ENCODE measurements at regions not wholly inside any gene's neighbourhood (a gene's known extent, or its start where the extent isn't known, plus 50 kb on each side); places are given as distances from the start of the nearest gene placed in this dataset.
A peak's percentile ranks its signal among the peaks of the same experiment; 100 is the strongest.
"Not testable (repeated sequence)": the region's sequence is repeated elsewhere in the genome, so short reads cannot be mapped to it uniquely, and the experiment has no call there.

DNA sequence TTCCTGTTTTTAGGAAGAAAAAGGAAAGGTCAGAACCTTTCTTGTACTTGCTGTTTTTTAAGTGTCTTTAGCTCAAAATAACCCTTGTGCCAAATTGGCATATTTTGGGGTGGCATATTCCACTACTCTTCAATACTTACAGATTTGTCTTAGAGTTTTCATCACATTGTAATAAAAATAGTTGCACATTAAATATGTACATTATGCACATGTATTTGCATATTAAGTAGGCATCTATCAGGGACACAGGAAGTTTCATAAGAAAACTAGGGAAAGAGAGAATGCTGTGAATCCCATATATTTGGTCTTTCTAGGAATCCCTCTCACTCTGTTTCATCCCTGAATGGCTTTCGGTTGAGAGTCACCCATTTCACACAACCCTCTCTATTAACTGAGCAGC is 139.6 kb downstream of the LARP7 start:
- DNase-seq = no peak

DNA sequence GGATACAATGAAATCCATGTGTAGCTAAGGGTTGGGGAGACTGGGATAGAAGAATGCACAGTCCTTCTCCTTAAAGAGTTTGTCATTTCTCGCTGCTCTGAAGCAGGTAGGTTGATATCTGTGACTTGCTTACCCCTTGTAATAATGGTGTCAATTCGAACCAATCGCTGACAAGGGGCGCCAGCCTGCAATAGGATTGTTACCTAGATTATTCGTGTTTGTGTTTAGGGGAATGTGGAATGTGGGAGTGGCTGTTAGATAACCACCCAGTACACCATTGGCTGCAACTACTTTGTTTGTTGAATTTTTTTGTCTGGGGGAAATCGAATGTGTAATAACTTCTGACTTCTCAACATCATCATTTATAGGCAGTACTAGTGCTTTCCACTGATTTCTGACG is 141.6 kb downstream of the LARP7 start:
- no peak for DNase-seq

DNA sequence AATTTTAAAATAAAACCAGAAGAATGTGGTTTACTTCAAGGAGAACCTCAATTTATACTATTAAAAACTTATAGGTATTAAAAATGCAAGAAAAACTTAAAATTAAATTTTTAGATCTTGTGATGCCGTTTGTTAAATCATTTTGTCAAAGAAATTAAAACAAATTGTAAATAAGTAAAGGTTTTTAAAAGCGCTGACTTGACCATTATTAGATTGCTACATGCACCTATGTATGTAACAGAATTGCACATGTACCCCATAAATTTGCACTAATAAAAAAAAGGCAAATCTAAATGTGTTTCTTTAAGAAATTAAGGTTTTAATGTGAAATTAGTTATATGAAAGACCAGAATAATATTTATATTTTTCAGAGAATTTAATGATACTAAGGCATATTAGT is 156.1 kb downstream of the LARP7 start:
- DNase-seq = no peak

DNA sequence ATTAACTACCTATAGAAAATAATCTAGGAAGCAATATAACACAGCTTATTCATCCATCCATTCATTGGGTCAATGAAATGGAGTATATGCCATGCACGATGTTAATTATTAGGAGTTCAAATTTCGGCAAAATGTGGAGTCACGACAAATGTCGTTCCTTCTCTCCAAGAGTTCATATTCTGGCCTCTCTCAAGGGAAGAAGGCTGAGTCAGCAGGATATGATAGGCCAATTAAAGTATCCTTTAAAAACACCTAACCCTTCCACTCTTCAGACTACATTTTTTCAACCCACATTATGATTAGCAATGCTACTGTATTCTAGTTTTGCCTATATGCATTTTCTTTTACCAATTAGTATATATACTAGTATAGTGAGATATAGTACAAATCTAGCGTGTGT is 163.1 kb downstream of the LARP7 start:
- DNase-seq = no peak

DNA sequence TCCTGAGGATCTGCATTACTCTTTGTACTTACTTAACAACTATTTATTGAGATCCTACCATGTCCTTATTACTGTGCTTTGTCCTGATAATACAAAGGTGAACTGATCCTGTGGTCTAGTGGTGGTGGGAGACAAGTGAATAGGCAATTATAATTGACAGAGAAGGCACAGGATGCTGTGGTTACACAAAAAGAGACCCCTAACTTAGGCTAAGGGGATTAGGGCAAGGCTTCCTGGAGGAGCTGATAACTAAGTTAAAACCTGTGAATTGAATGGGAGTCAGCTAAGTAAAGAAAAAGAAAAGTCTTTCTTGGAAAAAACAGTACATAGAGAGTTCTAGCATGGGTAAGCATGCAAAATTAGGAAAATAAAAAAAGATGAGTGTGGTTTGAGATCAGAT is 164.4 kb downstream of the LARP7 start:
- no peak for DNase-seq

DNA sequence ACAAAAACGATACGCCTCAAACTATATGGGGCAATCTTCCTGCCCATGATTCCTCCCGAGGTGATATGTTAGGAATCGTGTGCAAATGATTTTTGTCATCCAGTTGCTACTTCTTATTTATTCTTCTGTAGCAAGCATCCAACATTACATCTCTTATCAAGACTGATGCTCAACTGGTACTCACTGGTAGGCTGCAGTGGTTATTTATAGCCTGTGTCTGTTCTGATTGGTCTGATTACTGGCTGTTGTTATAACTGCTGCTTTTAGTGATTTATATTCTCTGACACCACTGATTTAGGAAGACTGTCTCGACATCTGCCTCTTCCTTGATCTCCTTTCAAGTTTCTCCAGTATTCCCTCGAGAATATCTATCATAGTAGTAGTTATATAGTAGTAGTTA is 165.8 kb downstream of the LARP7 start:
- DNase-seq = no peak

DNA sequence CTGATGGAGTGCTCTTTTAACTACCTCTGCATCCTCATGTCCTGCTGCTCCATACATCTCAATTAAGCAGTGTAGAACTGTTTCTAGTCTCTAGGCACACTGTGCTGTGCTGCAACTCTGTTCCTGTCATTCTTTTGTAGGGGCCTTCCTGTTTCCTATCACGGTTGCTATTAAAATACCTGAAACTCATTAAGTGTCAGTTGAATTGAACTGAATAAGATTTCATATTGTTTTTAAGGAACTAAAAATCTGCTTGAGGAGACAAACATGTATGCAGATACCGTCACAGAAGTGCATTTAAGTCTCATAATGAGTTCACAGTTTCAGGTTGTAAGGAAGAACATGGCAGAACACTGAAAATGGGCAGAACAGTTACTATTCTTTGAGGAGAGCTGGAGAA is 170.1 kb downstream of the LARP7 start:
- no peak for DNase-seq

DNA sequence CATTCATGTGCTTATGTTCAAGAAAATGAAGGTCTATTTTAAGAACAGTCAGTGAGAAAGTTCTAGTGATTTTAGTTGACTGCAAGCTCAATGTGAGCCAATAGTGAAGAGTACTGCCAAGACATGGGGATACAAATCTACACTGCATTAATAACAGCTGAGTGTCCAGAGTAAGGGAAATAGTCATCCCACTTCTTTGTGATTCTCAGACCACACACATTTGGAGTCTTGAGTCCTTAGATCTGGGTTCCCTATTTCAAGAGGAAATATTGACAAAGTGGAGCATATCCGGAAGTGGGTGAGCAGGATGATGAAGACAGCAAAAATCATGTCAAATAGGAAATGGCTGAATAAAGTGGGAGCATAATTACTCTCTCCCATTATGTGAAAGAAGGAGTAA is 171.1 kb downstream of the LARP7 start:
- no peak for DNase-seq

DNA sequence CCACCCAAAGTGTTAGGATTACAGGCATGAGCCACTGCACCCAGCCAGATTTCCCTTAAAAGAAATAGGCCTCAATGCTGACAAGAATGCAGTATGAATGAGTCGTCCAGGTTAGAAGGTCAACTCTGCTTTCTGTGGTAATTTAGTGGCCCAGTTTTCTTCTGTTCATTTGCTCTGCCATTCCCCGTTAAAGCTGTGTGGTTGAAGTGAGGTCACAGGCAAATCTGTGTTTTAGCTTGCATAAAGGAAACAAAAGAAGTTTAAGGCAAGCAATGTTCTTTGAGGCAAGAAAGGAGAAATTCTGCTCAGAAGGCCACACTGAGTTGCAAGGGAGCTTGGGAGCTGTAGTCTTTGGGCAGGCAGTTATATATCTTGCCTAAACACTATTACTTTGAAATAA is 176.8 kb downstream of the LARP7 start:
- DNase-seq = no peak

DNA sequence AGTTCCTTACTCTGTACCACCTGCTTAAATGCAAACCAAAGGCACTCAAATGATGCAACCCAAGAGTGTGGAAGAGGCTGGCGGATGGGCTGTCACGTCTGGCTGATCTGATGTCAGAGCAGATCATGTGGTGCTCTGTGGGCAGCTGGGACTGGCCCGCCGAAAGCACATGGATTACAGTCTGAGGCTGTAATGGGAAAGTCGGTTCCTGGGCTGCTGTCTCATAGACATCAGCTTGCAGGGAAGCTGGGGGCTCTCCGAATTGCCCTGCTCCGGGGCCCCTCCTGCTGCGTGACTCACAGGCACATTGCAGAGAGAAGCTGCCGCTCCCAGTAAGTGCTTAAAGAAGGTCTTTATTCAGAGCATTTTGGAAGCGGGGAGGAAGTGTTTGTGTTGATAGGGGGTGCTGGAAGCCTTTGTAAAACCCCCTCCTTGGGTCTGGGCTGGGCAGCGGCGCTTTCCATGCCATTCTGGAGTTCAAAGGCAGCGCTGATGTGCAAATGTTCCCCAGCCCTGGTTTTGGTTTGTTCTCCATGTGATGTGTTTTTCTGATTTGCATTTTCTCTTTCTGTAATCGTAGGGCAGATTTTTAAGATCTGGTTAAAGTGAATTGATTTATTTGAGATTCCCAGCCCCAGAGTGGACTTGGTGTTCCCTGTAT is 181.1 kb downstream of the LARP7 start:
- DNase-seq = peak; percentile 15

DNA sequence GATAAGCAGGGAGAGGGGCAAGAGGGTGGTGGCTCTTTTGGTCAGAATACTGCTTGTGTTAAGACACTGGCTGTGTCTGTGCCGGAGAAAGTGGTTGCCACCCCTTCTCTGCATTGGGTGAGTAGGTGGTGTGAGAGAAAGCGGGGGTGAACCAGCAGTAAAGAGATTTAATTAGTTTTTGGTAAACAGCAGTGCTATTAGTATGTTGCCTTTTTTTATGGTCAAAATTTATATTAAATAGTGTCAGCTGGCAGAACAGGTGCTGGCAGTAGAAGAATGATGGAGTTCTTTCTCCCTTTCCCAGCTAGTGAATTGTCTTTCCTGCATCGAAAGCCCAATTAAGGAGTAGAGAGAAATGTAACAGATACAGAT is 181.6 kb downstream of the LARP7 start:
- DNase-seq = no peak

DNA sequence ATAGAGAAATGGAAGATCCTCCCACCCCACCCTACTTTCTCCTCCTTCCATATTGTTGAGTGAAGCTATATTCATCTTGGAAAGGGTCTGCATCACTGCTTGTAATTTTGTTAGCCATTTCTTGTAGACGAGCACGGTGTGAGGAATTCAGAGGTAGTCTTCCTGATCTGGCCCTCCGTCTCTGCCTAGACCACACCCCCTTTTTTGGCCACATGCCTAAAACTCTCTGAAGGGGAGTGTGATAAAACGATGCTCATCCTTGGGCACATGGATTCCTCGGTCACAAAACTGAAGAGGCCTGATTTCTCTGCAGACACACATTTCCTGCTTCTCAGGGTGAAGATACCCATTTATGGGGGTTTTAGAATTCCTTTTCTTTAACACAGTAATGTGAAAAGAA is 182.8 kb downstream of the LARP7 start:
- DNase-seq = no peak

DNA sequence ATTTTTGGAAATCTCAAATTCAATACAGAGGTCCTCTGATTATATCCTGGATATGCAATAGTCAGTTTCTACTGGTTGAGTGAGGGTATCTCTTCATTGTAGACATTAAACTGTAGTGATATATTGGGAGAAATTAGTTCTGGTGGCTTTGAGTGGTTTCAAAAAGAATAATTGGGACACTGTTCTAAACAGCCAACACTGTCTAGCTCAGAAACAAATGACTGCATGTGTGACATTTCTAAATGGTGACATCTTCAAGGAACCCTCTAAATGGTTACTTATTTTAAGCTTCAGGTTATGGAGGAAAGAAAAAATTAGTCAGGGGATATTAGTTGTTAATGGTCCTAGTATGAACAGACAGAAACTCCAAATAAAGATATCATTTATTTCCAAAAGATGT is 186.2 kb downstream of the LARP7 start:
- DNase-seq = no peak

DNA sequence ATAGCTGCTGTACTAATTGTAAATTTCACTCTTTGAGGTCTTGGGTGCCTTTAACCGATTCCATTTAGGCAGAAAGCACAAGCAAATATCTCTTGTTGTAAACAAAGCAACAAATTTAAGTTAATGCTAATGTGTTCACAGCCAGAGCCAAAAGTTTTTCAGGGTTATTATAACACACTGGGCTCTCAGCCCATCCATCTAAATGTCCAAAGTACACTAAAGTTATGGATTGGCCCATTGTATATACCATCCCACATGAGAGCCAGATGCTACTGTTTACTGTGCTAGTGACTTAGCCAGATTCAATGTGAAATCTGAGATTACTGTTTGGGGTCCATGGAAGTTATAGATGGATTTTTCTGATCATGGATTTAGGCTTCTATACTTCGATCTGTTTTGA is 186.7 kb downstream of the LARP7 start:
- DNase-seq = no peak

DNA sequence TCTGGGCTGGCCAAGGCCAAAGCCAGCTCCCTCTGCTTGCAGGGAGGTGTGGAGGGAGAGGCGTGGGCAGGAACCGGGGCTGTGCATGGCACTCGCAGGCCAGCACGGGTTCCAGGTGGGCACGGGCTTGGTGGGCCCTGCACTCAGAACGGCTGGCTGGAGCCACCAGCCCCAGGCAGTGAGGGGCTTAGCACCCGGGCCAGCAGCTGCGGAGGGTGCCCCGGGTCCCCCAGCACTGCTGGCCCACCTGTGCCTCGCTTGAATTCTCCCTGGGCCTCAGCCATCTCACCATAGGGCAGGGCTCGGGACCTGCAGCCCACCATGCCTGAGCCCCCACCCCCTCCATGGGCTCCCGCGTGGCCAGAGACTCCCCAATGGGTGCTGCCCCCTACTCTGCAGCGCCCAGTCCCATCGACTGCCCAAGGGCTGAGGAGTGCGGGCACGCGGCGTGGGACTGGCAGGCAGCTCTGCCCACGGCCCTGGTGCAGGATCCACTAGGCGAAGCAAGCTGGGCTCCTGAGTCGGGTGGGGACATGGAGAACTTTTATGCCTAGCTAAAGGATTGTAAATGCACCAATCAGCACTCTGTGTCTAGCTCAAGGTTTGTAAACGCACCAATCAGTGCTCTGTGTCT is 193.9 kb downstream of the LARP7 start:
- no peak for DNase-seq

DNA sequence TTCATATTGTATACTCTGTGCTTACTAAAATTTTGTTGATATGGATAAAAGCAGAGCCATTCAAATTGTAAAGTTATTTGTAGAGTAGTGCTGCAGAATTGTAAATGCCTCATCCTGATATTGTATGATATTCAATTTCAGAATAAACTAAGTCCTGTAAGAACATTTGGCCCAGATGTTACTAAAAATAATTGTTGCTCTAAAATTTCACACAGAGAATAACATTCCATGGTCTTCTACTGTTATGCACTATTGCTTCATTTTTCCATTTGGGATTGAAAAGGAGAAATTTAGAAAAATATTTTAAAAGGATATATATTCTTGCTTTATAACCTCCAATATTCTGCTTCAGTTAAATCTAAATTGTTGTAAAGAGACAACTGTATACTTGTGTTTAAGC is 195.6 kb downstream of the LARP7 start:
- no peak for DNase-seq

DNA sequence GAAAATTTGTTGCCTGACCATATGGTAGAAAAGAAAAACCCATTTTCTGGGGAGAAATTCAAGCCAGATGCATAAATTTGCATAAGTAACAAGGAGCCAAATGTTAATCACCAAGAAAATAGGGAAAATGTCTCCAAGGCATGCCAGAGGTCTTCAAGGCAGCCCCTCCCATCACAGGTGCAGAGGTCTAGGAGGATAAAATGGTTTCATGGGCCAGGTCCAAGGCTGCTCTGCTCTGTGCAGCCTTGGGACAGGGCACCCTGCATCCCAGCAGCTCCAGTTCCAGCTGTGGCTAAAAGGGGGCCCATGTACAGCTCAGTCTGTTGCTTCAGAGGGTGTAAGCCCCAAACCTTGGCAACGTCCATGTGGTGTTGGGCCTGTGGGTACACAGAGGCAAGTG is 200.0 kb downstream of the LARP7 start:
- no peak for DNase-seq

DNA sequence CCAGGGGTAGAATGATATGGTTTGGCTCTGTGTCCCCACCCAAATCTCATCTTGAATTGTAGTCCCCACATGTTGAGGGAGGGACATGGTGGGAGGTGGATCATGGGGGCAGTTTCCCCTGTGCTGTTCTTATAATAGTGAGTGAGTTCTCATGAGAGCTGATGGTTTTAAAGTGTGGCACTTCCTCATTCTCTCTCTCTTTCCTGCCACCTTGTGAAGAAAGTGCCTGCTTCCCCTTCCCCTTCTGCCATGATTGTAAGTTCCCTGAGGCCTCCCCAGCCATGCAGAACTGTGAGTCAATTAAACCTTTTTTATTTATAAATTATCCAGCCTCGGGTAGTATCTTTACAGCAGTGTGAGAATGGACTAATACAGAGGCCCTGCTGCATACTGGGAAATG is 201.1 kb downstream of the LARP7 start:
- DNase-seq = not testable (repeated sequence)

DNA sequence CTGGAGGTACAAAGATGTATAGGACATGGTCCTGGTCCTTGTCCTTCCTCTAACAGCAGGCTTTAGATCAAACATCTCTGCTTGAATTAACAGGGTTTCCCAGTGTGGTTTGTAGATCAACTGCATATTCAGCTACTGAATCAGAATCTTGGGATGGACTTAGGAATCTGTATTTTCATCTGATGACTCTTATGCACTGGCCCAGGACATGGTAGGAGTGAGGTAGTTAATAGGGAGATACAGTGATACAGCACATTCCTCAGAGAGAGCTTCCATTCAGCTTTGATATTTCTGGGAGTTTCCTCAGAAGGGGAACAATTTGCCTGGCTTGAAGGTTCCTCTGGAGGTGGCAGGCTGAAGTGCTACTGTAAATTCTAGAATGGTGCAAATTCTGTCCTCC is 203.1 kb downstream of the LARP7 start:
- no peak for DNase-seq

DNA sequence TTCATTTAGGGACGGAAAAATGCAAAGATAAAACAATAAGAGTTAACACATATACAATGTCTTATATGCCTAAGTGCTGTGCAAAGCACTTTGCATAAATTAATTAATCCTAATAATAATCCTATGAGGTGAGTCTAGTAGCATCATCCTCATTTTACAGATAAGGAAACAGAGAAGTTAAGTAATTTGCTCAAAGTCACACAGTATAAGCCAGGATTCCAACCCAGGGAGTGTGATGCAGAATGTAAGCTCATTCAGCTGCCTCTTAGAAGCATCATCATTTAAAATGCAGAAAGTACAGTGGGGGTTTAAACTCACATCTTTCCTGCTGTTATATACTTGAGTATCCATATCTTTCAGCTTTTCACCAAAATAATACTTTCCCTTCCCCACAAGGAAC is 203.7 kb downstream of the LARP7 start:
- no peak for DNase-seq

DNA sequence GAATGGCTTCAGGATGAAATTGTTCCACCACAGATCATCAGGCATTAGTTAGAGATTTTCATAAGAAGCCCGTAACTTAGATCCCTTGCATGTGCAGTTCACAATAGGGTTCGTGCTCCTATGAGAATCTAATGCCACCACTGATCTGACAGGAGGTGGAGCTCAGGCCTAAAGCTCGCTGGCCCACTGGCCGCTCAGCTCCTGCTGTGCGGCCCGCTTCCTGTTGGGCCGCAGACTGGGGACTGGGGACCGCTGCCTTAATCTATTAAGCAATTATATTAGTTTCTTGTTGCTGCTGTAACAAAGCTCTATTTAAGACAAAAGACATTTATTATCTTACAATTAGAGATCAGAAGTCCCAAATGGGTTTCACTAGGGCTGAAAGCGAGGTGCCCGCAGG is 205.6 kb downstream of the LARP7 start:
- DNase-seq = no peak

DNA sequence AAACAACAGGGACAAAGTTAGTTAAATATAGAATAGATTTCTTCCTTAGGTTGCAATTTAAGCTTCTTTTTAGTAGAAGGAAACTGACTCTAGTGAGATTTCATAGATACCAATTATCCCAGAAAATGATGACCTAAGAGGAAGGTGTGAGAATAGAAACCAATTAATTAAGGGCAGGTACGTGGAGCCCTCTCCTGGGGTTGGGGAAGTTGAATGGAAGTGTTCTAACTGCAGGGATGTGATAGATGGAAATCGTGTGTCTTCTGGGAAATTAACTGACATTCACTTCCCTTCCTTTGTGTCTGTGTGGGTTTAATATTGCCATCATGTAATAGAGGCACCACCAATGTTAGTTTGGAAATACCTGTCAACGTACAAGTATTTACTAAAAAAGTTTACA is 204.1 kb upstream of the ANK2 start:
- no peak for DNase-seq

DNA sequence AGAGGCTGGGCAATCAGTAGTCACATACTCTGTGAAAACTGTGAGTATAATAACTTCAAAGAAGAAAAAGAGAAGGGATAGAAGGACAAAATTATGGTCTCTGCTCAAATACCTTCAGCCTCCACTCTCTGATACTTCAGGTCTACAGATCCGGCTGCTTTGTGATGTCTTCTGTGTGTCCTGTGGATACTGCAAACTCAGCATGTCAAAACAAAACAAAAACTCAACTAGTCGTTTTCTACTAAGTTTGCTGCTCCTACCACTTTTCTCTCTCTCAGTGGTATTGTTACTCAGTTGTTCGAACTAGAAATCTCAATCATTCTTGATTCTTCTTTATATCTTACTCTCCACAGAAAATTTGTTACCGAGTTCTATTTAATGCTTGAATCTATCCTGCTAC is 202.4 kb upstream of the ANK2 start:
- DNase-seq = no peak

DNA sequence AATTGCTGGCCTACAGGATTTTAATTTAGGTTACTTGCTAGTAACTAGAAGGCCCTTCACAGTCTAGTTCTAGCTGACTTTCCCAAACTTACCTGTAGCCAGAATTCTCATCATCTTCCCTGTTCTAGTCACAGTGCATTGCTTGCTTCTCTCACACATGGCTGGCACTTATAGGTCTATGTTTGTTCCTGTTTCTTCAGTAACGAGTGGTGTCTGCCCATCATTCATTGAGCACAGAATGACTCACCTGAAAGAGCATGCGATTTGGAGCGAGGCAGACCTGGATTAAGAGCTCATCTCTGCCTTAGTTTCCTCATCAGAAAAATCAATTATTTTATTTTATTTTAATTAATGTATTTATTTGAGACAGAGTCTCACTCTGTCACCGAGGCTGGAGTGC is 201.7 kb upstream of the ANK2 start:
- no peak for DNase-seq

DNA sequence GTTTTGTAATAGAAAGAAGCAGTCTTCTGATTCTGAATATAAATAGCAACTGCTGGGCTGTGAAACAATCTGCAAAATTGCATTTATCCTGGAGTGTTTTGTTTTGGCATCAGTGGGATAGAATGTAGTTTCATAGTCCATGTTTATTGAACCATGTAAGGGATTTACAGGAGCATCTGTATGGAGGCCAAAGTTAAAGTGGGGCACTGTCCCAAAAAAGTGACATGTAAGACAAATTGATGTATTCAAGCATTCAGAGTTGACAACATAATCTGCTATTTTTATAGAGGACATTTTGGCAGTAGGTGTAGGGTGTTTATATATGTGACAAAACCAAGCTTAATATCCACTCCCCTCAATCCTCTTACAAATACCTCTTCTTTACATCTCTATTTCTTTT is 200.5 kb upstream of the ANK2 start:
- DNase-seq = no peak

DNA sequence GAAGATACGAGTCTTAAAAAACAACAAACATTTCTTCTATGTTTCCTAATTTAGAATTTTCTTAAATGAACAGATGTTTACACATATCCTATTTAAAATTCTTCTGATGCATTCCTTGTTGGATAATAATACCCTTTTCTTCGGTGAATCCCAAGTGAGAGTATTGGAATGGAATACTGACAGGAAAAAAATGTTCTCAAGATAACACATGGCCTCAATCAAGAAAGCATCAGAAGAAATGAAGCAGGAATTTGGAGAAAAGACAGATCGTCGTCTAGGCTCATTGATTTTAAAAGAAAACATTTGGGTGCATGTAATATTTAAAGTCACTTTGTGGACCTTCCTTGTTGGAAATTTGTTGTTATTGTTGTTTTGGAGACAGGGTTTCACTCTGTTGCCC is 196.9 kb upstream of the ANK2 start:
- no peak for DNase-seq
